Caki2 (cell line): ENCODE measurements at regions not wholly inside any gene's neighbourhood (a gene's known extent, or its start where the extent isn't known, plus 50 kb on each side); places are given as distances from the start of the nearest gene placed in this dataset.
"Not testable (repeated sequence)": the region's sequence is repeated elsewhere in the genome, so short reads cannot be mapped to it uniquely, and the experiment has no call there.

ENCODE experiments used
- DNase-seq: peaks from one replicate; pipeline ENCODE4 v3.0.0-alpha.2; 2015; ENCODE audit warnings: low read depth
- in situ Hi-C: cut with HindIII; loops from 2 replicates; pipeline ENCODE4 v1.10.0; 2016; ENCODE audit warnings: low sequenced_read_pairs, low pct_unique_long_range_greater_than_20kb, mixed read lengths

- DNase-seq, result no peak
- in situ Hi-C loops, result no loop called here
Observed at GRCh38 chr17:63268827-63269226, 177.3 kb downstream of the CYB561 start.

GRCh38 chr17:63270610-63271009 is 175.5 kb downstream of the CYB561 start:
- in situ Hi-C loops, result no loop called here
- no peak for DNase-seq

GRCh38 chr17:63274146-63274545 is 172.0 kb downstream of the CYB561 start:
- in situ Hi-C loops, result no loop called here
- peak; percentile 10 for DNase-seq

- DNase-seq, result peak; percentile 84
- in situ Hi-C loops, result no loop called here
Observed at GRCh38 chr17:63275318-63275970, 170.7 kb downstream of the CYB561 start.

GRCh38 chr17:63275971-63276745 is 169.9 kb downstream of the CYB561 start:
- in situ Hi-C loops, result no loop called here
- no peak for DNase-seq

- in situ Hi-C loops, result no loop called here
- no peak for DNase-seq
Observed at GRCh38 chr17:63276821-63277220, 169.3 kb downstream of the CYB561 start.

- in situ Hi-C loops, result no loop called here
Observed at GRCh38 chr17:63277629-63278028, 168.5 kb downstream of the CYB561 start.

GRCh38 chr17:63278728-63279442 is 167.2 kb downstream of the CYB561 start:
- no peak for DNase-seq
- in situ Hi-C loops, result no loop called here

More at GRCh38 chr17:63277629-63278028, 168.5 kb downstream of the CYB561 start:
- no peak for DNase-seq

GRCh38 chr17:63279498-63280230 is 166.4 kb downstream of the CYB561 start:
- in situ Hi-C loops, result no loop called here
- DNase-seq, result no peak

GRCh38 chr17:63282455-63282854 is 163.7 kb downstream of the CYB561 start:
- in situ Hi-C loops, result no loop called here
- DNase-seq, result no peak

- in situ Hi-C loops, result no loop called here
- DNase-seq, result no peak
Observed at GRCh38 chr17:63285551-63285950, 160.6 kb downstream of the CYB561 start.

GRCh38 chr17:63286254-63286653 is 159.9 kb downstream of the CYB561 start:
- DNase-seq, result no peak
- in situ Hi-C loops, result no loop called here

- in situ Hi-C loops, DNase-seq: not testable (repeated sequence)
Observed at GRCh38 chr17:63287006-63287405, 159.1 kb downstream of the CYB561 start.

GRCh38 chr17:63289931-63290330 is 156.2 kb downstream of the CYB561 start:
- in situ Hi-C loops, result no loop called here
- DNase-seq, result no peak

GRCh38 chr17:63290351-63290750 is 155.8 kb downstream of the CYB561 start:
- in situ Hi-C loops, result no loop called here
- DNase-seq, result no peak

GRCh38 chr17:63290784-63291183 is 155.3 kb downstream of the CYB561 start:
- no peak for DNase-seq
- in situ Hi-C loops, result no loop called here

GRCh38 chr17:63291258-63291657 is 154.8 kb downstream of the CYB561 start:
- in situ Hi-C loops, result no loop called here
- no peak for DNase-seq

GRCh38 chr17:63292421-63292820 is 153.7 kb downstream of the CYB561 start:
- no peak for DNase-seq
- in situ Hi-C loops, result no loop called here
